GM20431 (cell line): ENCODE measurements at regions not wholly inside any gene's neighbourhood (a gene's known extent, or its start where the extent isn't known, plus 50 kb on each side); places are given as distances from the start of the nearest gene placed in this dataset.

Source experiments
- in situ Hi-C: fragments of 300-500 bp; cut with MseI, MboI; formaldehyde crosslinking; loops from one replicate; pipeline ENCODE4 v1.15.0; 2020; ENCODE audit warnings: low sequenced_read_pairs; ENCODE audit not compliant: unreplicated experiment

GRCh38 chr4:181971973-181972372 is 271.2 kb upstream of the TENM3 start:
- in situ Hi-C loops, result no loop called here

GRCh38 chr4:181976764-181977163 is 266.4 kb upstream of the TENM3 start:
- in situ Hi-C loops, result no loop called here

- in situ Hi-C loops, result no loop called here
Observed at GRCh38 chr4:181982437-181982836, 260.8 kb upstream of the TENM3 start.

GRCh38 chr4:181982856-181983255 is 260.3 kb upstream of the TENM3 start:
- in situ Hi-C loops, result no loop called here

- in situ Hi-C loops, result no loop called here
Observed at GRCh38 chr4:181987392-181987791, 255.8 kb upstream of the TENM3 start.

GRCh38 chr4:181989071-181989470 is 254.1 kb upstream of the TENM3 start:
- in situ Hi-C loops, result no loop called here

- in situ Hi-C loops, result no loop called here
Observed at GRCh38 chr4:181991369-181992108, 251.7 kb upstream of the TENM3 start.

- in situ Hi-C loops, result no loop called here
Observed at GRCh38 chr4:181998398-181999295, 244.6 kb upstream of the TENM3 start.

GRCh38 chr4:182000077-182000476 is 243.1 kb upstream of the TENM3 start:
- in situ Hi-C loops, result no loop called here

- in situ Hi-C loops, result no loop called here
Observed at GRCh38 chr4:182010876-182011275, 232.3 kb upstream of the TENM3 start.

- in situ Hi-C loops, result no loop called here
Observed at GRCh38 chr4:182014164-182014563, 229.0 kb upstream of the TENM3 start.

GRCh38 chr4:182015014-182015413 is 228.2 kb upstream of the TENM3 start:
- in situ Hi-C loops, result no loop called here

- in situ Hi-C loops, result no loop called here
Observed at GRCh38 chr4:182015893-182016292, 227.3 kb upstream of the TENM3 start.

- in situ Hi-C loops, result no loop called here
Observed at GRCh38 chr4:182017038-182017437, 226.2 kb upstream of the TENM3 start.

- in situ Hi-C loops, result no loop called here
Observed at GRCh38 chr4:182018691-182019090, 224.5 kb upstream of the TENM3 start.

- in situ Hi-C loops, result no loop called here
Observed at GRCh38 chr4:182019148-182019652, 224.0 kb upstream of the TENM3 start.

GRCh38 chr4:182022909-182023308 is 220.3 kb upstream of the TENM3 start:
- in situ Hi-C loops, result no loop called here

- in situ Hi-C loops, result no loop called here
Observed at GRCh38 chr4:182023469-182023868, 219.7 kb upstream of the TENM3 start.

- in situ Hi-C loops, result no loop called here
Observed at GRCh38 chr4:182042945-182043344, 200.3 kb upstream of the TENM3 start.

GRCh38 chr4:182048871-182049270 is 194.3 kb upstream of the TENM3 start:
- in situ Hi-C loops, result no loop called here

GRCh38 chr4:182056866-182057265 is 186.3 kb upstream of the TENM3 start:
- in situ Hi-C loops, result no loop called here
